Kidney (tissue), 13 donors: ENCODE measurements at regions not wholly inside any gene's neighbourhood (a gene's known extent, or its start where the extent isn't known, plus 50 kb on each side); places are given as distances from the start of the nearest gene placed in this dataset.
"Not testable (repeated sequence)": the region's sequence is repeated elsewhere in the genome, so short reads cannot be mapped to it uniquely, and the experiment has no call there.

ENCODE experiments used
- DNase-seq, 5 donors: peaks; one replicate each; pipeline ENCODE4 v3.0.0-alpha.2; 2013 to 2020
- FAIRE-seq: peaks from 2 replicates; lab custom pipeline; 2012; peaks lifted over from hg19 to GRCh38; lab: Jason Lieb, UNC
- H3K27ac ChIP-seq, 2 donors: one replicate each; pipeline ENCODE4 v1.7.0; 2013; ENCODE audit warnings: low read depth in 2 of 2, low read length in 2 of 2, inconsistent platforms in 1 of 2
- H3K27me3 ChIP-seq: one replicate; pipeline ENCODE4 v1.7.1; 2013; ENCODE audit warnings: low read length, inconsistent platforms; ENCODE audit not compliant: control insufficient read depth, insufficient read depth
- H3K36me3 ChIP-seq, 3 donors: one replicate each; pipeline versions ENCODE4 v1.7.0 to v1.7.1; 2013; ENCODE audit warnings: low read length in 3 of 3, control low read depth in 1 of 3, inconsistent platforms in 1 of 3; ENCODE audit not compliant: insufficient read depth in 3 of 3, control insufficient read depth in 2 of 3
- H3K4me1 ChIP-seq, 3 donors: one replicate each; pipeline versions ENCODE4 v1.7.0 to v1.7.1; 2013; ENCODE audit warnings: low read length in 3 of 3, inconsistent platforms in 1 of 3, low read depth in 1 of 3; ENCODE audit not compliant: control insufficient read depth in 2 of 3, insufficient read depth in 2 of 3
- H3K4me3 ChIP-seq, 3 donors: one replicate each; pipeline versions ENCODE4 v1.7.0 to v1.8.1; 2013; ENCODE audit warnings: low read length in 3 of 3, control low read depth in 1 of 3, inconsistent platforms in 1 of 3
- H3K9ac ChIP-seq, 3 donors: one replicate each; pipeline versions ENCODE4 v1.7.0 to v1.7.1; 2013; ENCODE audit warnings: low read length in 3 of 3, control low read depth in 1 of 3, inconsistent platforms in 1 of 3
- H3K9me3 ChIP-seq, 3 donors: one replicate each; pipeline versions ENCODE4 v1.7.0 to v1.7.1; 2013; ENCODE audit warnings: low read length in 3 of 3, control low read depth in 1 of 3, inconsistent platforms in 1 of 3; ENCODE audit not compliant: control insufficient read depth in 2 of 3, insufficient read depth in 1 of 3
- CTCF ChIP-seq: IDR thresholded peaks from 3 replicates; pipeline ENCODE4 v1.5.1; 2012; ENCODE audit warnings: mild to moderate bottlenecking, moderate library complexity, borderline replicate concordance; ENCODE audit not compliant: insufficient read depth; ENCODE audit errors: extremely low read depth
- intact Hi-C: fragments of 100-400 bp; cut with DNase I; formaldehyde crosslinking; loops from one replicate; pipeline ENCODE4 v1.11.1; 2022
- donor health status: control.
- donor health status: control.
- donor health status: control.
- donor health status: control.
- donor health status: control.
- donor health status: DM: yes; HTN: yes; CAD: no.
- donor health status: Normal renal cell carcinoma (clear cell type).

- H3K4me1 ChIP-seq: no peaks in the 10 kb centered on the region
- peaks cover 0 to 8% (median 3%) of the 10 kb centered on the region in 3 donors for H3K9me3 ChIP-seq
- DNase-seq (no peak), FAIRE-seq (no peak)
- H3K27ac ChIP-seq: no peak overlapping the region
- H3K4me3 ChIP-seq: no peak overlapping the region
- no peaks in the 10 kb centered on the region for H3K27me3 ChIP-seq
- no peaks in the 10 kb centered on the region for H3K36me3 ChIP-seq
- intact Hi-C loops: no loop called here
- no peak overlapping the region for H3K9ac ChIP-seq
- TF ChIP-seq CTCF: no peak
These were observed 61.2 kb upstream of the AGR3 start for GRCh38 chr7:16942929-16943509.

DNA sequence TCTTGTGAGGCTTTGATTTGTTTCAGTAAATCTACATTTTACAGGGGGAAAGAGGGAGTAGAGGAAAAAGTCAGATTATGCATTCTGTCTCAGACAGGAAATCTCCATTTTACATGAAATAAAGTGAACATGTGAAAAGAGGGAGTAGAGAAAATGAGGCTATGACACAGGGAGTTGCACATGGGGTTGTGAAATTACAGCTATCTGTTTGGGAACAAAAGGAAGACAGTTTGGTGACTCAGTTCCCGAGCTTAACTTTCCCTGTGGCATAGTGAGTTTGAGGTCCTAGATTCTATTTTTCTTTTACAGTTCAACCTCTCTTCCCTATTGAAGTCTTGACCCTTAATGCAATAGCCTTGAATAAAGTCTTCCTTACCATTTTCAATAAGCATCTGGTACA, 63.2 kb upstream of the AGR3 start:
- intact Hi-C loops: no loop called here
- Histone ChIP-seq H3K4me3 (no peak overlapping the region), H3K4me1 (no peaks in the 10 kb centered on the region), H3K27ac (no peak overlapping the region), H3K36me3 (no peaks in the 10 kb centered on the region), H3K27me3 (no peaks in the 10 kb centered on the region), H3K9me3 (peaks cover 0 to 11% (median 3%) of the 10 kb centered on the region in 3 donors), H3K9ac (no peak overlapping the region)
- TF ChIP-seq CTCF: no peak
- DNase-seq (no peak), FAIRE-seq (no peak)

DNA sequence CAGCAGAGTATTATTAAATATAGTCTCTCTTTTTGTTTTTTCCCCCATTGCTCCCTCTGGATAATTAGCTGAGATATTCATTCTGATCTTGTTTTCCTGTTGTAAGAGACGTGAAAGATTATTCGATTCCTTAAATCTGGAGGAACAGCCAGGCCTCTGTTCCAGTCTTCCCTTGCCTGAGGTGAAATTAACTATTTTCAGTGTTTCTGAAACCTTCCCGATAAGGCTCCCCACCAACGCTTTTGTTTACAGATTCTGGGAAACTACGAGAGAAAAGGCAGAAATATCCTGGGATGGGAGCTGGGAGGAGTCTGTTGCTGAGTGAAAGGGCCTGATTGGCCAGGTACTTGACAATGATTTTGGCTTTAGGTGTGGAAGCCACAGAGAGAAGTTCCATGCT, 63.6 kb upstream of the AGR3 start:
- no peak overlapping the region for H3K27ac ChIP-seq
- no peaks in the 10 kb centered on the region for H3K4me1 ChIP-seq
- no peak for TF ChIP-seq CTCF
- H3K4me3 ChIP-seq: no peak overlapping the region
- FAIRE-seq (no peak), DNase-seq (no peak)
- H3K27me3 ChIP-seq: no peaks in the 10 kb centered on the region
- H3K9me3 ChIP-seq: peaks cover 0 to 11% (median 3%) of the 10 kb centered on the region in 3 donors
- H3K36me3 ChIP-seq: no peaks in the 10 kb centered on the region
- intact Hi-C loops: no loop called here
- no peak overlapping the region for H3K9ac ChIP-seq

- peaks cover 0 to 11% (median 3%) of the 10 kb centered on the region in 3 donors for H3K9me3 ChIP-seq
- H3K27me3 ChIP-seq, DNase-seq, H3K36me3 ChIP-seq, intact Hi-C loops, FAIRE-seq, H3K4me3 ChIP-seq, H3K27ac ChIP-seq, H3K4me1 ChIP-seq, H3K9ac ChIP-seq: not testable (repeated sequence)
These were observed 66.3 kb upstream of the AGR3 start for GRCh38 chr7:16948110-16948509.
